ENCODE measurements at regions not wholly inside any gene's neighbourhood (a gene's known extent, or its start where the extent isn't known, plus 50 kb on each side); places are given as distances from the start of the nearest gene placed in this dataset.
"Not testable (repeated sequence)": the region's sequence is repeated elsewhere in the genome, so short reads cannot be mapped to it uniquely, and the experiment has no call there.

DNA sequence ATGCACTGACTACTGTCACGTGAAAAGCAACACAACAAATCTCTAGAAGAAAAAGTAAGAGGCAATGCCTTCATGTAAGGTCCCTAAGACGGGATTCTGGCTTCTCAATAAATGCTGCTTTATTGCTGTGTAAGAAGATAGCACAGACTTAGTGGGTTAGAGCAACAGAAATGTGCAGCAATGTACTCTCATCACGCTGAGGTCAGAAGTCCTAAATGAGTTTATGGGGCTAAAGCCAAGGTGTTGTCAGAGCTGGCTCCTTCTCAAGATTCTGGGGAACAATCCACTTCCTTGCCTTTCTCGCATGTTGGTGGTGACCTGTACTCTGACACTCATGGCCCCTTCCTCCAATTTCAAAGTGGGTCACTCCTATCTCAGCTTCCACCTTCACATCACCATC is 93.4 kb downstream of the SHANK2 start:
- TF ChIP-seq, protein P1, sequence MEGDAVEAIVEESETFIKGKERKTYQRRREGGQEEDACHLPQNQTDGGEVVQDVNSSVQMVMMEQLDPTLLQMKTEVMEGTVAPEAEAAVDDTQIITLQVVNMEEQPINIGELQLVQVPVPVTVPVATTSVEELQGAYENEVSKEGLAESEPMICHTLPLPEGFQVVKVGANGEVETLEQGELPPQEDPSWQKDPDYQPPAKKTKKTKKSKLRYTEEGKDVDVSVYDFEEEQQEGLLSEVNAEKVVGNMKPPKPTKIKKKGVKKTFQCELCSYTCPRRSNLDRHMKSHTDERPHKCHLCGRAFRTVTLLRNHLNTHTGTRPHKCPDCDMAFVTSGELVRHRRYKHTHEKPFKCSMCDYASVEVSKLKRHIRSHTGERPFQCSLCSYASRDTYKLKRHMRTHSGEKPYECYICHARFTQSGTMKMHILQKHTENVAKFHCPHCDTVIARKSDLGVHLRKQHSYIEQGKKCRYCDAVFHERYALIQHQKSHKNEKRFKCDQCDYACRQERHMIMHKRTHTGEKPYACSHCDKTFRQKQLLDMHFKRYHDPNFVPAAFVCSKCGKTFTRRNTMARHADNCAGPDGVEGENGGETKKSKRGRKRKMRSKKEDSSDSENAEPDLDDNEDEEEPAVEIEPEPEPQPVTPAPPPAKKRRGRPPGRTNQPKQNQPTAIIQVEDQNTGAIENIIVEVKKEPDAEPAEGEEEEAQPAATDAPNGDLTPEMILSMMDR (IDR thresholded peaks at IDR 0.05; ENCODE audit: extremely low read depth, insufficient read depth, missing control alignments), result no peak
- DNase-seq (ENCODE audit: low spot score), result no peak
- in situ Hi-C loops (cut with MboI; ENCODE audit: low pct_unique_long_range_greater_than_20kb, low sequenced_read_pairs, unreplicated experiment), result no loop called here

DNA sequence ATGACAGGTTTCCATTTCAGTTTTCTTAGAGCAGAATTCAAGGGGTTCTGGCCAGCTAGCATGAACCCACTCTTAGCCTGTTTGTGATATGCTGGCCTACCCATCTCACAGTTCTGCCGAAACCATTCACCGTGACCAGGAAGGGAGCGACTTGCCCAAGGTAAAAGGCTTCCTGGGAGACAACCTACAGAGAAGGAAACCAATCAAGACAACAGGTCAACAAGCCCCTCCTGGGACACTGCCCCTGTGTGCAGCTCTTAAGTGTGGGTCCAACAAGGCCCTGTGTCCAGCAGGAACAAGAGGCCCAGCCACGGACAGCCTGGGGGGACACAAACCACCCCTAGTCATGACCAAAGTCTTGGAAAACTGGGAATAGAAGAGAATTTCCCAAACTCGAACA is 94.7 kb downstream of the SHANK2 start:
- in situ Hi-C loops (cut with MboI; ENCODE audit: low pct_unique_long_range_greater_than_20kb, low sequenced_read_pairs, unreplicated experiment); DNase-seq (ENCODE audit: low spot score): not testable (repeated sequence)

DNA sequence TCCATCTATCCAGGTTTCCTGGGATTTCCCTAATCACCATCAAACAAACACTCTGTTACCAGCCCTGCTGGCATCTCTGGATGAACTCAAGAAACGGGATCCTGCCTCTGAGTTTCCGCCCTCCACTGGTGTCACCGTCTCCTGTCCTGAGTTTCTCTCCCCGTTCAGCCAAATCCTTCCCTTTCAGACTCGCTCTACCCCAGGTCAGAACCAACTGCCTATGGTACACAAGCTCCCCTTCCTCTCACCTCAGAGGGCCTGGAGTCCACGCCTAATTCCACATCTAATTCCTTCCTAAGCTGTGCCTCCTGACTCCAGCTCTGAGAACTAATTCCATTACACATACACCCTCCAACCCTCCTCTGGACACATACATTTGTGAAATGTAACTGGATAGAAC is 96.1 kb downstream of the SHANK2 start:
- TF ChIP-seq, protein P1 (IDR thresholded peaks at IDR 0.05; ENCODE audit: extremely low read depth, insufficient read depth, missing control alignments), result no peak
- in situ Hi-C loops (cut with MboI; ENCODE audit: low pct_unique_long_range_greater_than_20kb, low sequenced_read_pairs, unreplicated experiment), result no loop called here
- DNase-seq (ENCODE audit: low spot score), result no peak

DNA sequence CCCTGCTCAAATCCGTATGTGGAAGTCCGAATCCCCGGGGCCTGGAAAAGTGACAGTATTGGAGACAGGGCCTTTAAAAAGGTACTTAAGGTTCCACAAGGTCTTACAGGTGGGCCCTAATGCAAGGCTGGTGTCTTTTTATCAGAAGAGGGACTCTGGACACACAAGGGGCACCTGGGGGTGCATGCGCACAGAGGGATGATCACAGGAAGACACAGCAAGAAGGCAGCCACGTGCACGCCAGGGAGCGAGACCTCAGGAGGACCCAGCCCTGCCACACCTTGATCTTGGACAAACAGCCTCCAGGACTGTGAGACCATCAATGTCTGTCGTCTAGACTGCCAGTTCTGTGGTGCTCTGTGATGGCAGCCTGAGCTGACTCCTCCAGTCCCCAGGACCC is 96.5 kb downstream of the SHANK2 start:
- in situ Hi-C loops (cut with MboI; ENCODE audit: low pct_unique_long_range_greater_than_20kb, low sequenced_read_pairs, unreplicated experiment), result no loop called here
- no peak for DNase-seq (ENCODE audit: low spot score)
- TF ChIP-seq, protein P1 (IDR thresholded peaks at IDR 0.05; ENCODE audit: extremely low read depth, insufficient read depth, missing control alignments), result no peak

DNA sequence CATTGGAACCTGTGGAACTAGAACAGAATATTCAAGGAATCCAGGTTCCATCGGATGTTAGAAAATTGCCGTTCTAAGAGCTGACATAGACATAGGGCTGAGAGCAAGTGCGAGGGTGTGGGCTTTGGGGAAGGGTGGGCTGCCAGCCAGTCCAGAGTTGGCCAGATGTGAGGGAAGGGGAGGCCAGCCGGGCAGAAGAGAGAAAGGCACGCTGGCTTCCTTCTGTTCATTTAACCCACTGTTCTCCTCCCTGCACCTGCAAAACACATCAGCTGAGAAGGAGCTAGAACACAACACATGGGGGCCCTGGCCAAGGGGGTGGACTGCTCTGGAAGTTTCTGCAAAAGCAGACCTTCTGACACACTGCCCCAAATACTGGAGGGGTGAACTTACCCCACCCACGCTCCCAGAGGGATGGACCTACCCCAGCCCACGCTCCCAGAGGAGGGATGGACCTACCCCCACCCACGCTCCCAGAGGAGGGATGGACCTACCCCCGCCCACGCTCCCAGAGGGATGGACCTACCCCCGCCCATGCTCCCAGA is 98.0 kb downstream of the SHANK2 start:
- in situ Hi-C loops (cut with MboI; ENCODE audit: low pct_unique_long_range_greater_than_20kb, low sequenced_read_pairs, unreplicated experiment), result no loop called here
- TF ChIP-seq, protein P1 (IDR thresholded peaks at IDR 0.05; ENCODE audit: extremely low read depth, insufficient read depth, missing control alignments), result no peak
- DNase-seq (ENCODE audit: low spot score), result no peak

DNA sequence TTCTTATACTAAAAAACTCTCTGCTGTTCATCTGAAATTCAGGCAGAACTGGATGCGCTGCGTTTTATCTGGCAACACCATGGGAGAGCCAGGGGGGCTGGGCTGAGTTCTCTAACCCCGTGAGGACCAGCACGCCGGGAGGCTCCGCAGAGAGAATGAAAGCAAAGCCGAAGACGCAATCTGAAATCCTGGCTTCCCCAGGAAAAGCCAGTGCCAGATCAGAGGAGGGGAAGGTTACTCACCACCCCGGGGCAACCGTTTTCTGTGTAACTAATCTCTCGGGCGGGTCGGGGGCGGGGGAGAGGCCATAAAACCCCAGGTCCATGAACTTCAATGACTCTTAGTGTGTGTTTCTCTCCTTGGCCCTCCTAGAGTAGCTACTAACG is 99.4 kb downstream of the SHANK2 start:
- TF ChIP-seq, protein P1 (IDR thresholded peaks at IDR 0.05; ENCODE audit: extremely low read depth, insufficient read depth, missing control alignments), result no peak
- no peak for DNase-seq (ENCODE audit: low spot score)

DNA sequence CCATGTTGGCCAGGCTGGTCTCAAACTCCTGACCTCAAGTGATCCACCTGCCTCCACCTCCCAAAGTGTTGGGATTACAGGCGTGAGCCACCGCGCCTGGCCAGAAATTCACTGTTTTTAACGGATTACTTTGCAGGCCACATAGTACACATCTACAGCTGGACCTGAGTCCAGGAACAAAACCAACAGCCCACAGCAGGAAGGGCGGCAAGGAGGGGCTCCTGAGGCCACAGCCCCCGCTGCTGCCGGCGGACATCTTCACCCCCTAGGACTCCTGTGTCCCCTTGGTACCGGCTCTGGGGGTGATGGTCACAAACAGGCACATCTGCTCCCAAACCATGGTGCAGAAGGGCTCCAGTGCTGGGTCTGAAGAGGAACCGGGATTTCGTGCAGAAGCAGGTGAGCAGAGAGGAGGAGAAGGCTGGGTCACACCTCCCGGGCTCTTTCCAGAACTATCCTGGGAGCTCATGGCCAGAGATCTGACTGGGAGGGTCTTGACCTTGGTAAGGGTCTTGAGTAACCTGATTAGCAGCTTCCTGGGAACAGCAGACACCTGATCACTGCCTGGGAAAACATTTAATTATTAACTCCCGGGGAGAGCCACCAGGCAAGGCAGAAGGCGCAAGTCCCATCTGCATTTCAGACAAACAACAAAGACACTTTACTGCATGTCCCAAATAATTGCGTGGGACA is 99.9 kb downstream of the SHANK2 start:
- DNase-seq (ENCODE audit: low spot score); in situ Hi-C loops (cut with MboI; ENCODE audit: low pct_unique_long_range_greater_than_20kb, low sequenced_read_pairs, unreplicated experiment): not testable (repeated sequence)

More for the DNA sequence above, 99.4 kb downstream of the SHANK2 start:
- in situ Hi-C loops (cut with MboI; ENCODE audit: low pct_unique_long_range_greater_than_20kb, low sequenced_read_pairs, unreplicated experiment), result no loop called here
